ENCODE measurements at regions not wholly inside any gene's neighbourhood (a gene's known extent, or its start where the extent isn't known, plus 50 kb on each side); places are given as distances from the start of the nearest gene placed in this dataset.

GRCh38 chr9:82144803-82145202 lies 156.2 kb downstream of the SPATA31D1 start:
- TF ChIP-seq POLR2A (IDR thresholded peaks at IDR 0.05), result no peak
- TF ChIP-seq CTCF (IDR thresholded peaks at IDR 0.05), result no peak

All from suprapubic skin (tissue), 3 donors.